ENCODE measurements at regions not wholly inside any gene's neighbourhood (a gene's known extent, or its start where the extent isn't known, plus 50 kb on each side); places are given as distances from the start of the nearest gene placed in this dataset.

DNA sequence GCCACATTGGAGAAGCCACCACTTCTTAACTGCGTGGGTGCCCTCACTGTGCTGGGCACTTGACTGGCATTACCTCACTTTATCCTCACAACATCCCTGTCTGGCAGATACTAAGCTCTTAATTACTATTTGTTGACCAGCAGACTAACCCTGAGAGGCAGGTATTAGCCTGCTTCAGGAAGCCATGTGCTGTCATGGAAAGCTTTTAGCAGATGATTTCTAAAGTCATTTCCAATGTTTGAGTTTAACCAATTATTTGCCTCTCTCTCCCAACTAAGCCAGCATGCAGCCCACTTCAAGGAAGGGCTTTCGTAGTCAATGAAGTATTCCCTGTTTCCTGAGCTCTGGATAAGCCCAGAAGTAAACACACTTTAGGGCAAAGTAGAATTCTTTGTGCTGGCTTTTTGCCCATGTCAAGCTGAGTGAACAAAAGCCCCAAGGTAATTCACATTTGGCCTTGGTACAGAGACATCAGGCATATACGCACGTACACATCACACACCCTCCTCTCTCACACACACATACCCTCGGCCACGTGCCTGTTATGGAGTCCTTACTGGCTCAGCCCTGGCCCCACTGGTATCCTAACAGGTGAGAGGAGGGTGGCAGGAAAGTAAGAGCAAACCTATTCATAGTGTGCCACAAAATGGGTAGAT is 108.6 kb downstream of the C1D start:
- DNase-seq (ENCODE audit: low read depth): no peak

DNA sequence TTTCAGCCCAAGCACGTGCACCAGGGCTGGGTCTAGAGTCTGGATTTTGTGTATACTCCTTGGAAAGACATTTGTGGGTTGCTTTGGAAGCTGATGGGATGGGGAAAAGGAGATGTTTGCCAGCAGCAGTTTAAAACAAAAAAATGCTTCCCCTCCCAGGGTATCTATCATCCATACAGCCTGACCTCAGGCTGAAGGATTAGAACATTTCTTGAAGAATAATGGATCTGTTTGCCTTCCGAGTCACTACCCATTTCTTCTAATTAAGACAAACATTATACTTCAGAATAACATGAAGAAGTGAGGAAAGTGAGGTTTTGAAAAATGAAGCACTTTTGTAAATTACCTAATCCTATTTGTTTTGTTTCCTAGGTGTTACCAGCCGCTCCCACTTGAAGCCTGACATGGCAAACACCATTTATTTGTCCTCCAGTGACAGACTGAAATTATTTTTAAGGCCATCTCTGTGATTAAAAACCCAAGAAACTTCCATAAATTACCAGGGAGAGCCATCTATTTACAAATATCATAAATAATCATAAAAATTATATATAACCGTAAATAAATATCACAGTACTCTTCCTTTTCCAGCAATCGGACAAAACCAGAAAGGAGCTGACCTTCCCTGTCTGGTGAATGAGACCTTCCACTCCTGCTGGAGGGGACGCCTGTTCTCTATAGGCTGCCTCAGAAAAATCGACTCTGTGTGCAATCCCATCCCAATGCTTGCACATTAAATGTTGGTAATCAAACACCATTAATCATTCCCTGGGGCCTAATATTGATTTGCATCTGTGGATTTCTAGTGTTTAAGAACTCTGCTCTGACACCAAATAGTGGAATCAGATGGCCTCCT is 106.8 kb downstream of the C1D start:
- no peak for DNase-seq (ENCODE audit: low read depth)

DNA sequence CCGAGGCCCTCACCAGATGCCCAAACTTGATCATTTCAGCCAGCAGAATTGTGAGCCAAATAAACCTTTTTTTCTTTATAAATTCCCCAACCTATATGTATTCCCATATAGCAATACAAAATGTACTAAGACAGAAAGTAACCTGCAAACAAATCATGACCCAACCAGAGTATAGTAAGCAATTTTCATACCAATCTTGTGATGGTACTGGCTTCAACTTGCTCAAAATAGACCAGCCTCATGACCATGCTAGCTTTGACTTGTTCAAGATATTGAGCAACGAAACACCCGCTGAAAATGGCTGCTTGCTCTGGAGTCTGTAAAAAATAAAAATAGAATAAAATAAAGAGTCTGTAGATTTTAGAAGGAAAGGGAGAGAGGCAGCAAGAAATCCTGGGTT is 97.6 kb downstream of the C1D start:
- DNase-seq (ENCODE audit: low read depth): no peak

- no peak for DNase-seq (ENCODE audit: low read depth)
Measured at GRCh38 chr2:67970071-67970470, 92.7 kb downstream of the C1D start.

GRCh38 chr2:67970542-67970941 is 92.3 kb downstream of the C1D start:
- DNase-seq (ENCODE audit: low read depth): no peak

- DNase-seq (ENCODE audit: low read depth): no peak
Measured at GRCh38 chr2:67974559-67975430, 88.0 kb downstream of the C1D start.

DNA sequence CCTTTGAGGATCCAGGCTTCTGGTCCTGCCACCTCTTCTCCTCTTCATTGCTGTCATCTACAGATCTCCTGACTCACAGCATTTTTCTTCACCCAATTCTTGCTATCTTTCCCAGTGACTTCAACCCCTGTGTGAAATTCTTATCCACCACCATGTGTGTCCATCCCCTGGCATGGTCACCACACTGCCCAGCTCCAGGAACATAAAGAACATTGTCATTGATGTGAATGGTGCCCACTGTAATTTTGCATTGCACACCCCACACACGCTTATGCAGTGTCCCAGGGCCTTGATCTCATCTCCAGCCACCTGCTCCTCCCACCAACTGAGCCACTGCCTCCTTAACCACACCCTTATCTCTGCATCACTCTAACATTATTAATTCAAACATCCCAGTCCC is 85.3 kb downstream of the C1D start:
- DNase-seq (ENCODE audit: low read depth): no peak

GRCh38 chr2:67982956-67983355 is 79.8 kb downstream of the C1D start:
- no peak for DNase-seq (ENCODE audit: low read depth)

GRCh38 chr2:67984600-67984999 is 78.2 kb downstream of the C1D start:
- no peak for DNase-seq (ENCODE audit: low read depth)

- DNase-seq (ENCODE audit: low read depth): no peak
Measured at GRCh38 chr2:67985586-67985985, 77.2 kb downstream of the C1D start.

DNA sequence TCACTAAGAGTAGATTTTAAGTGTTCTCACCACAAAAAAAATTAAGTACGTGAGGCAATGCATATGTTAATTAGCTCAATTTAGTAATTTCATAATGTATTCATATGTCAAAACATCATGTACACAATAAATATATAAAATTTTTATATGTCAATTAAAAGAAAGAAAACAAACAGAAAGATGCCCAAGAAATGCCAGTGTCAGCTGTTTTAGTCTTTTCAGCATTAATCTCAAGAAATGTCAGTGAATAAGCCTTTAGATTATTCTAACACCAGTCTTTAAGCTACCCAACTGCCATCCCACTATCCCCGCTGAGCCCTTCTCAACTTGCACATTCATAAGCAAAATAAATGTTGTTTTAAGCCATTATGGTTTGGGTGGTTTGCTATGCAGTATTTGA is 76.5 kb downstream of the C1D start:
- no peak for DNase-seq (ENCODE audit: low read depth)
